ENCODE measurements at regions not wholly inside any gene's neighbourhood (a gene's known extent, or its start where the extent isn't known, plus 50 kb on each side); places are given as distances from the start of the nearest gene placed in this dataset.

- TF ChIP-seq POLR2A (IDR thresholded peaks at IDR 0.05; ENCODE audit: low read length) (no peak), GATA1 (IDR thresholded peaks at IDR 0.05; ENCODE audit: low read depth, low read length) (no peak)
Measured at GRCh38 chr9:129270205-129270604, 92.1 kb upstream of the IER5L start.

All from erythroblast (primary cell).